Left ventricle myocardium inferior (tissue), 1 donor: ENCODE measurements at regions not wholly inside any gene's neighbourhood (a gene's known extent, or its start where the extent isn't known, plus 50 kb on each side); places are given as distances from the start of the nearest gene placed in this dataset.

Source experiments
- DNase-seq: peaks from one replicate; pipeline ENCODE4 v3.0.0-alpha.2; 2020
- H3K27ac ChIP-seq: fragments of 200-600 bp; replicated peaks from 2 replicates; pipeline ENCODE4 v1.8.0; 2021
- H3K27me3 ChIP-seq: fragments of 200-600 bp; 2 replicates; pipeline ENCODE4 v1.8.0; 2021; ENCODE audit warnings: low read depth
- H3K36me3 ChIP-seq: fragments of 200-600 bp; 2 replicates; pipeline ENCODE4 v1.8.0; 2021
- H3K4me1 ChIP-seq: fragments of 200-600 bp; 2 replicates; pipeline ENCODE4 v1.8.0; 2021
- H3K4me3 ChIP-seq: fragments of 200-600 bp; 2 replicates; pipeline ENCODE4 v1.8.0; 2021; ENCODE audit warnings: mild to moderate bottlenecking, moderate library complexity
- H3K9me3 ChIP-seq: fragments of 200-600 bp; replicated peaks from 2 replicates; pipeline ENCODE4 v1.8.0; 2021
- intact Hi-C: fragments of 100-400 bp; cut with micrococcal nuclease; formaldehyde crosslinking; loops from one replicate; pipeline ENCODE4 v1.11.0; 2022
- TF ChIP-seq, protein P1 (sequence below): fragments of 200-600 bp; IDR thresholded peaks from 2 replicates; pipeline ENCODE4 v1.8.0; 2021; ENCODE audit warnings: antibody characterized with exemption, mild to moderate bottlenecking, borderline replicate concordance
- donor health status: DM: no; HTN: yes; CAD: no; lungs with severe emphysema.

DNA sequence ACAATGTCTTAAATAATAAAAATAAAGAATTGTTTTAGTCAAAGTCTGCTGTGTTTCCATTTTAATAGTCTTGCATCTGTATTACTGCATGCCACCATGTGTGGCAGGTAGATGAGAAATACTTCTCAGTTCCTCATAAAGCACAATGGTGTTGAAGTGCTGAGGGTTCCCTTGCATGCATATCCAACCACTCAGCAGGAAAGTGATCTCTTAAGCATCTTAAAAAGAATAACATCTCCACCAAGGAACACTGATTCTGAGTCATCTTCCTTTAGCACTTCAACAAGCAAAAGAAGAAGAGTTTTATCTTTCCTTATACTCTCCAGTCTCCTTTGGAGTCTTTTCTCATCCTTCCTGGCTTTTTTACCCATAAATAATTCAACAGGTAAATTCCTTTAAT lies 602.0 kb downstream of the TBL1XR1 start:
- DNase-seq = no peak
- Histone ChIP-seq H3K9me3 (no peaks in the 10 kb centered on the region), H3K4me1 (no peaks in the 10 kb centered on the region), H3K27ac (no peak overlapping the region), H3K36me3 (no peaks in the 10 kb centered on the region), H3K27me3 (no peaks in the 10 kb centered on the region), H3K4me3 (no peak overlapping the region)
- TF ChIP-seq, protein P1, sequence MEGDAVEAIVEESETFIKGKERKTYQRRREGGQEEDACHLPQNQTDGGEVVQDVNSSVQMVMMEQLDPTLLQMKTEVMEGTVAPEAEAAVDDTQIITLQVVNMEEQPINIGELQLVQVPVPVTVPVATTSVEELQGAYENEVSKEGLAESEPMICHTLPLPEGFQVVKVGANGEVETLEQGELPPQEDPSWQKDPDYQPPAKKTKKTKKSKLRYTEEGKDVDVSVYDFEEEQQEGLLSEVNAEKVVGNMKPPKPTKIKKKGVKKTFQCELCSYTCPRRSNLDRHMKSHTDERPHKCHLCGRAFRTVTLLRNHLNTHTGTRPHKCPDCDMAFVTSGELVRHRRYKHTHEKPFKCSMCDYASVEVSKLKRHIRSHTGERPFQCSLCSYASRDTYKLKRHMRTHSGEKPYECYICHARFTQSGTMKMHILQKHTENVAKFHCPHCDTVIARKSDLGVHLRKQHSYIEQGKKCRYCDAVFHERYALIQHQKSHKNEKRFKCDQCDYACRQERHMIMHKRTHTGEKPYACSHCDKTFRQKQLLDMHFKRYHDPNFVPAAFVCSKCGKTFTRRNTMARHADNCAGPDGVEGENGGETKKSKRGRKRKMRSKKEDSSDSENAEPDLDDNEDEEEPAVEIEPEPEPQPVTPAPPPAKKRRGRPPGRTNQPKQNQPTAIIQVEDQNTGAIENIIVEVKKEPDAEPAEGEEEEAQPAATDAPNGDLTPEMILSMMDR = no peak
- intact Hi-C loops = no loop called here

- TF ChIP-seq, protein P1 = no peak
- intact Hi-C loops = no loop called here
- no peak for DNase-seq
Observed at GRCh38 chr3:176590722-176591121, 606.6 kb downstream of the TBL1XR1 start.

DNA sequence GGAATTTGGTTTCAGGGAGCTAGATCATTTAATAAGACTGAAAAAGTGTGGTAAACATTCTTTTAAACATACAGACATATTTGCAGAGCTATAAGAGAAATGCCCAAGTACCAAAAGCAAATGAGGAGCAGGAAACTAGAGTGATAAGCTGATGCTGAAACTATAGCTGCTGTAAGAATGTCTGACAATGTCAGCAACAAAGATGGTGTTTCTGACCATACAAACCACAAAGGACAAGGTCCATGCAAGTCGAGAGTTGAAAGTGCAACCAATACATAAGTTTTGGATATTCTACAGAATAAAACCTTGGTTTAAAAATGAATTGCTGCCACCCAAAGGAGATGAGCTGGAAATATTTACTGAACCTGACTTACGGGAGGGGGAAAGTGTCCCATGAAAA lies 610.2 kb downstream of the TBL1XR1 start:
- intact Hi-C loops = no loop called here
- TF ChIP-seq, protein P1 = no peak
- no peak for DNase-seq

More at GRCh38 chr3:176590722-176591121, 606.6 kb downstream of the TBL1XR1 start:
- Histone ChIP-seq H3K9me3 (no peaks in the 10 kb centered on the region), H3K36me3 (no peaks in the 10 kb centered on the region), H3K27ac (no peak overlapping the region), H3K4me3 (no peak overlapping the region), H3K27me3 (no peaks in the 10 kb centered on the region), H3K4me1 (no peaks in the 10 kb centered on the region)

DNA sequence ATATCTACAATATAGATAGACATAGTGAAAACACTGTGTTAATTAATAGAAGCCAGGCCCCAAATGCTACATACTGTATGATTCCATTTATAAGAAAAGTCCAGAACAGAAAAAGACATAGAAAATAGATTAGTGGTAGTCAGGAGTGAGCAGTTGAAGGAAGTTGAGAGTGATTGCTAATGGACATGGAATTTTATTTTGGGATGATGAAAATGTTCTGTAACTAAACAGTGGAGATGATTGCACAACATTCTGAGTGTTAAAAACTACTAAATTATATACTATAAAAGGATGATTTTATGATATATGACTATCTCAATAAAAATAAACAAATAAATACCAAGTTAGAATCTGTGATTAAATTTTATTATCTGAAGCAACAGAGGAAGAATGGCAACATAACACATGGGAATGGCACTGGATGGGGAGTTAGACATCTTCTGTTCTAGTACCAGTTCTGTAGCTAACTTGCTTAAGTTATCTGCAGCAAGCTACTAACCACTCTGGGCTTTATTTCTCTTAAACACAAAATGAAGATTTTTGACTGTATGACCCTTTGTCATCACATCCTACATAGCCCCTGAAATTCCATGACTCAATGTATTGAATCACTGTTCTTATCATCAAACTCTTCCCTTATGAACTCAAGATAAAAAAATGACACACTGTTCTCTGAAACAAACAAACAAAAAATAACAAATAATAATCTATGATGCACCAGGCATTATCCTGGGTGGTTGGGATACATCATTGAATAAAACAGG lies 612.7 kb downstream of the TBL1XR1 start:
- Histone ChIP-seq H3K36me3 (no peaks in the 10 kb centered on the region), H3K9me3 (no peaks in the 10 kb centered on the region), H3K4me1 (no peaks in the 10 kb centered on the region), H3K27ac (no peak overlapping the region), H3K4me3 (no peak overlapping the region), H3K27me3 (no peaks in the 10 kb centered on the region)
- TF ChIP-seq, protein P1 = no peak
- intact Hi-C loops = no loop called here
- no peak for DNase-seq

More for the DNA sequence above, 610.2 kb downstream of the TBL1XR1 start:
- Histone ChIP-seq H3K27ac (no peak overlapping the region), H3K4me1 (no peaks in the 10 kb centered on the region), H3K9me3 (no peaks in the 10 kb centered on the region), H3K4me3 (no peak overlapping the region), H3K27me3 (no peaks in the 10 kb centered on the region), H3K36me3 (no peaks in the 10 kb centered on the region)

- Histone ChIP-seq H3K27me3 (no peaks in the 10 kb centered on the region), H3K4me3 (no peak overlapping the region), H3K27ac (no peak overlapping the region), H3K36me3 (no peaks in the 10 kb centered on the region), H3K9me3 (no peaks in the 10 kb centered on the region), H3K4me1 (no peaks in the 10 kb centered on the region)
- DNase-seq = no peak
- TF ChIP-seq, protein P1 = no peak
- intact Hi-C loops = no loop called here
Observed at GRCh38 chr3:176583956-176584355, 613.3 kb downstream of the TBL1XR1 start.
